Calu3 (cell line): ENCODE measurements at regions not wholly inside any gene's neighbourhood (a gene's known extent, or its start where the extent isn't known, plus 50 kb on each side); places are given as distances from the start of the nearest gene placed in this dataset.
"Not testable (repeated sequence)": the region's sequence is repeated elsewhere in the genome, so short reads cannot be mapped to it uniquely, and the experiment has no call there.

Source experiments
- BruUV-seq: library from RNA; stranded (reverse); fragments of 400-500 nt; replicated peaks from 2 replicates; lab custom pipeline; 2021; lab: Mats Ljungman, UMichigan
- CTCF ChIA-PET: fragments of 300-600 bp; sonication (Branson Sonifier 250); formaldehyde crosslinking; loops from one replicate; lab custom pipeline; 2022; ENCODE audit warnings: antibody characterized with exemption; lab: Charles Lee
- DNase-seq: peaks from one replicate; pipeline ENCODE4 v3.0.0; 2022
- H3K27ac Mint-ChIP-seq: one replicate; pipeline ENCODE4 v1.8.0; 2022; ENCODE audit warnings: mixed read lengths; ENCODE audit not compliant: unreplicated experiment
- H3K27me3 Mint-ChIP-seq: one replicate; pipeline ENCODE4 v1.8.0; 2022; ENCODE audit warnings: mixed read lengths; ENCODE audit not compliant: unreplicated experiment
- H3K36me3 Mint-ChIP-seq: one replicate; pipeline ENCODE4 v1.8.0; 2022; ENCODE audit warnings: mild to moderate bottlenecking, moderate library complexity, mixed read lengths; ENCODE audit not compliant: insufficient read depth, unreplicated experiment
- H3K4me1 Mint-ChIP-seq: one replicate; pipeline ENCODE4 v1.8.0; 2022; ENCODE audit warnings: mild to moderate bottlenecking, low read depth, mixed read lengths; ENCODE audit not compliant: unreplicated experiment
- H3K4me3 Mint-ChIP-seq: one replicate; pipeline ENCODE4 v1.8.0; 2022; ENCODE audit warnings: mild to moderate bottlenecking, low read depth, moderate library complexity, mixed read lengths; ENCODE audit not compliant: unreplicated experiment
- H3K9me3 Mint-ChIP-seq: one replicate; pipeline ENCODE4 v1.8.0; 2022; ENCODE audit warnings: low read depth, mixed read lengths; ENCODE audit not compliant: unreplicated experiment
- intact Hi-C: fragments of 100-400 bp; cut with micrococcal nuclease; formaldehyde crosslinking; loops from one replicate; pipeline ENCODE4 v1.10.0; 2022; ENCODE audit not compliant: unreplicated experiment
- TF ChIP-seq, protein P1 (sequence below): fragments of 200-600 bp; IDR thresholded peaks from one replicate; pipeline ENCODE4 v1.8.0; 2022; ENCODE audit warnings: antibody characterized with exemption; ENCODE audit not compliant: unreplicated experiment

DNA sequence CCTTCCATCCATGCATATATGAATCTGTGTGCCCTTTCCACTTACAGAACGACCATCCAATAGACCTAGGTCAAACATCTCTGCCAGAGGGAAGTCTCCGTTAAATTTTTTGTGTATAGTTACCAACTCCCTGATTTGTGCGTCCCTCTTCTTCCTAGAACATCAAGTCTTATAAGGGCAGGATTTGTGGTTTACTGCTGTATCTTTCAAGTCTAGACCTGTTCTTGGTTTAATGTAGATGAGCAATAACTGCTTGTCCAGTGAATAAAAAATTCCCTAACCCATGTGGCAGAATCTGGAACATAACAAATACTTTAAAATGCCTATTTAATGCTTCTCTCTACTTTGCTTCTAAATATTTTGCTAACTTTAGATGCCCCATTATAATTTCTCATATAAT, 988.8 kb downstream of the RAPGEF2 start:
- H3K27ac Mint-ChIP-seq: no peak overlapping the region
- CTCF ChIA-PET: no interaction called here
- no peak for DNase-seq
- H3K36me3 Mint-ChIP-seq: no peaks in the 10 kb centered on the region
- no peaks in the 10 kb centered on the region for H3K27me3 Mint-ChIP-seq
- no peak overlapping the region for H3K4me3 Mint-ChIP-seq
- intact Hi-C loops: no loop called here
- TF ChIP-seq, protein P1, sequence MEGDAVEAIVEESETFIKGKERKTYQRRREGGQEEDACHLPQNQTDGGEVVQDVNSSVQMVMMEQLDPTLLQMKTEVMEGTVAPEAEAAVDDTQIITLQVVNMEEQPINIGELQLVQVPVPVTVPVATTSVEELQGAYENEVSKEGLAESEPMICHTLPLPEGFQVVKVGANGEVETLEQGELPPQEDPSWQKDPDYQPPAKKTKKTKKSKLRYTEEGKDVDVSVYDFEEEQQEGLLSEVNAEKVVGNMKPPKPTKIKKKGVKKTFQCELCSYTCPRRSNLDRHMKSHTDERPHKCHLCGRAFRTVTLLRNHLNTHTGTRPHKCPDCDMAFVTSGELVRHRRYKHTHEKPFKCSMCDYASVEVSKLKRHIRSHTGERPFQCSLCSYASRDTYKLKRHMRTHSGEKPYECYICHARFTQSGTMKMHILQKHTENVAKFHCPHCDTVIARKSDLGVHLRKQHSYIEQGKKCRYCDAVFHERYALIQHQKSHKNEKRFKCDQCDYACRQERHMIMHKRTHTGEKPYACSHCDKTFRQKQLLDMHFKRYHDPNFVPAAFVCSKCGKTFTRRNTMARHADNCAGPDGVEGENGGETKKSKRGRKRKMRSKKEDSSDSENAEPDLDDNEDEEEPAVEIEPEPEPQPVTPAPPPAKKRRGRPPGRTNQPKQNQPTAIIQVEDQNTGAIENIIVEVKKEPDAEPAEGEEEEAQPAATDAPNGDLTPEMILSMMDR: no peak
- no TSS peak for BruUV-seq
- peaks cover 3% of the 10 kb centered on the region for H3K9me3 Mint-ChIP-seq
- H3K4me1 Mint-ChIP-seq: no peaks in the 10 kb centered on the region

DNA sequence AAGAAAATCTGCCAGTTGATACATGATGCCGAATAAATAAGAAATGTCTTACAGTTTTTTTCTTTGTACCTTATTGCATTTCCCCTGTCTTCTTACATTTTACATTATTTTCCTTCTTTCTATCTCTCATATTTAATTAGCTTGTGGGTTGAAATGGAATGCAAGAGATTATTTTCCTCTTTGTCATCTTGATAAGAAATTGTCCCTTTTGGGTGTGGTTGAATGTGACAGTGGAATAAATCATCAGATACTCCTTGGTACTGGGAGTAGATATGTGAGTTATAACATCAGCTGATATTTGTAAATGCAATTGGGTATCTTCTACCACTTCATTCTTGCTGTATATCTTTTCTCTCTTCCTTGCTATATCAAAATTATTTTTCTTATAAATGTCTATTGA, 997.4 kb downstream of the RAPGEF2 start:
- H3K9me3 Mint-ChIP-seq: no peaks in the 10 kb centered on the region
- H3K4me3 Mint-ChIP-seq: no peak overlapping the region
- CTCF ChIA-PET: no interaction called here
- no peak overlapping the region for H3K27ac Mint-ChIP-seq
- TF ChIP-seq, protein P1: no peak
- no peaks in the 10 kb centered on the region for H3K36me3 Mint-ChIP-seq
- no peak for DNase-seq
- BruUV-seq: no TSS peak
- H3K4me1 Mint-ChIP-seq: peaks cover 11% of the 10 kb centered on the region
- H3K27me3 Mint-ChIP-seq: no peaks in the 10 kb centered on the region
- intact Hi-C loops: no loop called here

DNA sequence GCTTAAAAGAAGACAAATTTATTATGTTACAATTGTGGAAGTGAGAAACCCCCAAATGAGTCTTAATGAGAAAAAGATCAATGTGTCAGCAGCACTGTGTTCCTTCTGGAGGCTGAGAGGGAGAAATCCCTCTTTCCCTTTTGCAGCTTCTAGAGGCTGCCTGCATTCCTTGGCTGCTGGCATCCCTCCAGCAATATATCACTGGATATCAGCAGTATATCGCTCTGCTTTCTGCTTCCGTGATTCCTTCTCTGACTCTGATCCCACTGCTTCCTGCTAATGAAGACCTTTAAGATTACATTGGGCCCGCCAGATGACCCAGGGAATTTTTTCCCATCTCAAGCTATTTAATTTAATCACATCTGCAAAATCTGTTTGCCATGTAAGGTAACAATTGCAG, 1008.0 kb downstream of the RAPGEF2 start:
- H3K4me3 Mint-ChIP-seq: no peak overlapping the region
- H3K27ac Mint-ChIP-seq: no peak overlapping the region
- CTCF ChIA-PET: no interaction called here
- no peaks in the 10 kb centered on the region for H3K27me3 Mint-ChIP-seq
- intact Hi-C loops: no loop called here
- H3K36me3 Mint-ChIP-seq: no peaks in the 10 kb centered on the region
- no peak for DNase-seq
- TF ChIP-seq, protein P1: no peak
- H3K4me1 Mint-ChIP-seq: no peaks in the 10 kb centered on the region
- BruUV-seq: no TSS peak
- H3K9me3 Mint-ChIP-seq: peaks cover 16% of the 10 kb centered on the region

DNA sequence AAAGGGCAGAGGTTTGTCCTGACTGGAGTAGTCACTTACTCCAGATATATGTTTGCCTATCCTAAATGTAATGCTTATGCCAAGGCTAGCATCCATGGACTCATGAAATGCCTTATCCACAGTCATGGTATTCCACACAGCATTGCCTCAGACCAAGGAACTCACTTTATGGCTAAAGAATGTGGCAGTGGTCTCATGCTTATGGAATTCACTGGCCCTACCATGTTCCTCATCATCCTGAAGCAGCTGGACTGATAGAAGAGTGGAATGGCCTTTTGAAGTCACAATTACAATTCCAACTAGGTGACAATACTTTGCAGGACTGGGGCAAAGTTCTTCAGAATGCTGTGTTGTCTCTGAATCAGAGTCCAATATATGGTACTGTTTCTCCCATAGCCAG, 1014.8 kb downstream of the RAPGEF2 start:
- Mint-ChIP-seq H3K4me1 (no peaks in the 10 kb centered on the region), H3K27ac (no peak overlapping the region), H3K27me3 (no peaks in the 10 kb centered on the region), H3K9me3 (peaks cover 4% of the 10 kb centered on the region), H3K36me3 (no peaks in the 10 kb centered on the region), H3K4me3 (no peak overlapping the region)
- CTCF ChIA-PET: no interaction called here
- intact Hi-C loops: no loop called here
- DNase-seq: no peak
- no TSS peak for BruUV-seq
- TF ChIP-seq, protein P1: no peak

DNA sequence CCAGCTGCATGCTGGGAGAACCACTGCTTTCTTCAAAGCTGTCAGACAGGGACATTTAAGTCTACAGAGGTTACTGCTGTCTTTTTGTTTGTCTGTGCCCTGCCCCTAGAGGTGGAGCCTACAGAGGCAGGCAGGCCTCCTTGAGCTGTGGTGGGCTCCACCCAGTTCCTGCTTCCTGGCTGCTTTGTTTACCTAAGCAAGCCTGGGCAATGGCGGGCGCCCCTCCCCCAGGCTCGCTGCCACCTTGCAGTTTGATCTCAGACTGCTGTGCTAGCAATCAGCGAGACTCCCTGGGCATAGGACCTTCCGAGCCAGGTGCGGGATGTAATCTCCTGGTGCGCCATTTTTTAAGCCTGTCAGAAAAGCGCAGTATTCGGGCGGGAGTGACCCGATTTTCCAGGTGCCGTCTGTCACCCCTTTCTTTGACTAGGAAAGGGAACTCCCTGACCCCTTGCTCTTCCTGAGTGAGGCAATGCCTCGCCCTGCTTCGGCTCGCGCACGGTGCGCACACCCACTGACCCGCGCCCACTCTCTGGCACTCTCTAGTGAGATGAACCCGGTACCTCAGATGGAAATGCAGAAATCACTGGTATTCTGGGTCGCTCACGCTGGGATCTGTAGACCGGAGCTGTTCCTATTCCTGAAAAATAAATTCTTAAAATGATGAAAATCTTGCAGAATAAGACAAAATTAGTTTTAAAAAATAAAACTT, 1022.9 kb downstream of the RAPGEF2 start:
- H3K27me3 Mint-ChIP-seq, H3K27ac Mint-ChIP-seq, H3K9me3 Mint-ChIP-seq, DNase-seq, intact Hi-C loops, CTCF ChIA-PET, H3K36me3 Mint-ChIP-seq, BruUV-seq, H3K4me3 Mint-ChIP-seq, H3K4me1 Mint-ChIP-seq: not testable (repeated sequence)
